ENCODE measurements at regions not wholly inside any gene's neighbourhood (a gene's known extent, or its start where the extent isn't known, plus 50 kb on each side); places are given as distances from the start of the nearest gene placed in this dataset.

GRCh38 chr18:73535189-73535588 is 612.4 kb downstream of the FBXO15 start (continued):
- TF ChIP-seq BCLAF1 (IDR thresholded peaks at IDR 0.05): no peak
- no peak for TF ChIP-seq MEF2A (IDR thresholded peaks at IDR 0.05; ENCODE audit: insufficient read depth, low read depth, low read length)
- no peak for TF ChIP-seq RBBP5 (conservative IDR thresholded peaks at IDR 0.05)
- TF ChIP-seq TAF1 (IDR thresholded peaks at IDR 0.05; ENCODE audit: borderline replicate concordance, low read depth, low read length): no peak
- no peak for TF ChIP-seq USF1 (IDR thresholded peaks at IDR 0.05; ENCODE audit: borderline replicate concordance, extremely low read length, insufficient read depth, low read depth, low read length)
- no peak for TF ChIP-seq RUNX3 (IDR thresholded peaks at IDR 0.05; ENCODE audit: low read length)

- CTCF ChIA-PET: no interaction called here
Measured at GRCh38 chr18:73531601-73532000, 616.0 kb downstream of the FBXO15 start.

More at GRCh38 chr18:73531601-73532000, 616.0 kb downstream of the FBXO15 start:
- no peak overlapping the region for H3K4me2 ChIP-seq (ENCODE audit: control insufficient read depth, insufficient read depth)
- WGBS (ENCODE audit: insufficient coverage, insufficient replicate concordance, low lambda C conversion rate, missing lambda C conversion rate): 59% methylated on average over 3 of the region's 3 CpGs
- H3K4me3 ChIP-seq: no peak overlapping the region
- no peak for FAIRE-seq
- TF ChIP-seq BCL3 (IDR thresholded peaks at IDR 0.05; ENCODE audit: borderline replicate concordance, insufficient read depth, low read depth, low read length, poor library complexity, severe bottlenecking): no peak
- TF ChIP-seq FOXM1 (IDR thresholded peaks at IDR 0.05; ENCODE audit: low read depth, low read length): no peak
- no peak for TF ChIP-seq BRCA1 (IDR thresholded peaks at IDR 0.05; ENCODE audit: low read depth, low read length)
- no peak for DNase-seq (ENCODE audit: low read depth, low spot score)
- intact Hi-C loops (cut with micrococcal nuclease; ENCODE audit: unreplicated experiment) (no loop called here), in situ Hi-C loops (cut with MboI) (no loop called here)
- no peaks in the 10 kb centered on the region for H4K20me1 ChIP-seq (ENCODE audit: control insufficient read depth, insufficient read depth)
- POLR2A ChIA-PET: no interaction called here
- H3K79me2 ChIP-seq (ENCODE audit: control insufficient read depth, insufficient read depth, low read length): no peaks in the 10 kb centered on the region
- no TSS peak for BruUV-seq (replicated peaks)
- no peak overlapping the region for H3K27ac ChIP-seq (ENCODE audit: control insufficient read depth, insufficient read depth)
- no peak overlapping the region for H3K9ac ChIP-seq (ENCODE audit: control insufficient read depth, insufficient read depth, low read length)
- no peaks in the 10 kb centered on the region for H3K4me1 ChIP-seq (ENCODE audit: control insufficient read depth, insufficient read depth, low read length)
- H2AFZ ChIP-seq (ENCODE audit: control insufficient read depth, low read depth, low read length): no peak overlapping the region
- H3K36me3 ChIP-seq (ENCODE audit: control insufficient read depth in 2 of 2, insufficient read depth in 2 of 2, low read length in 1 of 2): no peaks in the 10 kb centered on the region
- SMC1A ChIA-PET (ENCODE audit: uncharacterized antibody, unreplicated experiment): no interaction called here
- ATAC-seq: no peak
- H3K27me3 ChIP-seq (replicated peaks in 1 of 2; ENCODE audit: control insufficient read depth in 2 of 2, insufficient read depth in 2 of 2, low read length in 1 of 2): no peaks in the 10 kb centered on the region
- no peaks in the 10 kb centered on the region for H3K9me3 ChIP-seq (replicated peaks; ENCODE audit: control insufficient read depth, insufficient read depth, low read length)
- RAD21 ChIA-PET (ENCODE audit: unreplicated experiment): no interaction called here
